GM12874 (cell line): ENCODE measurements at regions not wholly inside any gene's neighbourhood (a gene's known extent, or its start where the extent isn't known, plus 50 kb on each side); places are given as distances from the start of the nearest gene placed in this dataset.

Experiments used
- CTCF ChIP-seq: IDR thresholded peaks from 2 replicates; pipeline ENCODE4 v1.5.1; 2011; ENCODE audit warnings: low read depth, mild to moderate bottlenecking, control low read depth, low read length, moderate library complexity; ENCODE audit not compliant: insufficient read depth

GRCh38 chr1:29633771-29634170 is 397.4 kb downstream of the PTPRU start:
- no peak for TF ChIP-seq CTCF

- no peak for TF ChIP-seq CTCF
These were observed 396.7 kb downstream of the PTPRU start for GRCh38 chr1:29632806-29633615.

GRCh38 chr1:29631836-29632805 is 395.8 kb downstream of the PTPRU start:
- TF ChIP-seq CTCF = no peak

- no peak for TF ChIP-seq CTCF
These were observed 395.0 kb downstream of the PTPRU start for GRCh38 chr1:29631361-29631760.

GRCh38 chr1:29630756-29631155 is 394.4 kb downstream of the PTPRU start:
- no peak for TF ChIP-seq CTCF

- no peak for TF ChIP-seq CTCF
These were observed 393.6 kb downstream of the PTPRU start for GRCh38 chr1:29629814-29630516.

- TF ChIP-seq CTCF = no peak
These were observed 393.1 kb downstream of the PTPRU start for GRCh38 chr1:29629401-29629800.
